SH-SY5Y (cell line): ENCODE measurements at regions not wholly inside any gene's neighbourhood (a gene's known extent, or its start where the extent isn't known, plus 50 kb on each side); places are given as distances from the start of the nearest gene placed in this dataset.

ENCODE experiments used
- GATA2 ChIP-seq: IDR thresholded peaks from 2 replicates; pipeline ENCODE4 v1.6.1; 2011; ENCODE audit warnings: mild to moderate bottlenecking, low read depth, low read length
- GATA3 ChIP-seq: IDR thresholded peaks from 2 replicates; pipeline ENCODE4 v1.6.1; 2011; ENCODE audit warnings: low read depth, mild to moderate bottlenecking, low read length, moderate library complexity

- no peak for TF ChIP-seq GATA3
- no peak for TF ChIP-seq GATA2
Observed at GRCh38 chrX:116111497-116111896, 59.0 kb upstream of the AGTR2 start.

GRCh38 chrX:116111934-116112595, 58.5 kb upstream of the AGTR2 start:
- TF ChIP-seq GATA2 (no peak), GATA3 (no peak)

- TF ChIP-seq GATA3: peak; percentile 78
- TF ChIP-seq GATA2: peak; percentile 30; the same call in 1 of the 2 replicates
Observed at GRCh38 chrX:116114999-116115398, 55.5 kb upstream of the AGTR2 start.
